Endothelial cell (in vitro differentiated cells): ENCODE measurements at regions not wholly inside any gene's neighbourhood (a gene's known extent, or its start where the extent isn't known, plus 50 kb on each side); places are given as distances from the start of the nearest gene placed in this dataset.

Source experiments
- DNase-seq: peaks from one replicate; pipeline ENCODE4 v3.0.0; 2021; ENCODE audit warnings: low spot score
- H3K27ac Mint-ChIP-seq: one replicate; pipeline ENCODE4 v1.8.0; 2021; ENCODE audit warnings: mixed read lengths, inconsistent platforms; ENCODE audit not compliant: unreplicated experiment
- H3K27me3 Mint-ChIP-seq: one replicate; pipeline ENCODE4 v1.8.0; 2021; ENCODE audit warnings: mild to moderate bottlenecking, moderate library complexity, mixed read lengths, inconsistent platforms; ENCODE audit not compliant: unreplicated experiment
- H3K36me3 Mint-ChIP-seq: one replicate; pipeline ENCODE4 v1.8.0; 2021; ENCODE audit warnings: mild to moderate bottlenecking, low read depth, mixed read lengths, inconsistent platforms; ENCODE audit not compliant: unreplicated experiment
- H3K4me1 Mint-ChIP-seq: one replicate; pipeline ENCODE4 v1.8.0; 2021; ENCODE audit warnings: mild to moderate bottlenecking, mixed read lengths, inconsistent platforms; ENCODE audit not compliant: unreplicated experiment
- H3K4me3 Mint-ChIP-seq: one replicate; pipeline ENCODE4 v1.8.0; 2021; ENCODE audit warnings: mild to moderate bottlenecking, mixed read lengths, inconsistent platforms; ENCODE audit not compliant: unreplicated experiment
- H3K9me3 Mint-ChIP-seq: one replicate; pipeline ENCODE4 v1.8.0; 2021; ENCODE audit warnings: mixed read lengths, inconsistent platforms; ENCODE audit not compliant: unreplicated experiment
- CTCF ChIP-seq: fragments of 200-600 bp; sonication (generic); IDR thresholded peaks from one replicate; pipeline ENCODE4 v1.5.0; 2021; ENCODE audit warnings: antibody characterized with exemption; ENCODE audit not compliant: unreplicated experiment

GRCh38 chr17:71500761-71501555, 619.9 kb upstream of the SOX9 start:
- TF ChIP-seq CTCF: no peak
- no peak overlapping the region for H3K4me3 Mint-ChIP-seq
- H3K27me3 Mint-ChIP-seq: no peaks in the 10 kb centered on the region
- no peak for DNase-seq
- no peak overlapping the region for H3K27ac Mint-ChIP-seq
- H3K4me1 Mint-ChIP-seq: no peaks in the 10 kb centered on the region
- no peaks in the 10 kb centered on the region for H3K36me3 Mint-ChIP-seq
- H3K9me3 Mint-ChIP-seq: no peaks in the 10 kb centered on the region

GRCh38 chr17:71501711-71502110, 619.1 kb upstream of the SOX9 start:
- Mint-ChIP-seq H3K27me3 (no peaks in the 10 kb centered on the region), H3K4me3 (no peak overlapping the region), H3K9me3 (no peaks in the 10 kb centered on the region), H3K36me3 (no peaks in the 10 kb centered on the region), H3K4me1 (no peaks in the 10 kb centered on the region), H3K27ac (no peak overlapping the region)
- DNase-seq: no peak
- no peak for TF ChIP-seq CTCF

- H3K27me3 Mint-ChIP-seq: no peaks in the 10 kb centered on the region
- no peaks in the 10 kb centered on the region for H3K36me3 Mint-ChIP-seq
- no peaks in the 10 kb centered on the region for H3K9me3 Mint-ChIP-seq
- no peak for TF ChIP-seq CTCF
- H3K4me3 Mint-ChIP-seq: no peak overlapping the region
- no peak overlapping the region for H3K27ac Mint-ChIP-seq
- DNase-seq: no peak
- H3K4me1 Mint-ChIP-seq: no peaks in the 10 kb centered on the region
These were observed 618.4 kb upstream of the SOX9 start for GRCh38 chr17:71502443-71502842.

GRCh38 chr17:71503710-71504465, 616.9 kb upstream of the SOX9 start:
- Mint-ChIP-seq H3K4me3 (no peak overlapping the region), H3K27ac (no peak overlapping the region), H3K36me3 (no peaks in the 10 kb centered on the region), H3K27me3 (no peaks in the 10 kb centered on the region), H3K9me3 (no peaks in the 10 kb centered on the region), H3K4me1 (no peaks in the 10 kb centered on the region)
- no peak for TF ChIP-seq CTCF
- DNase-seq: no peak

GRCh38 chr17:71505200-71505599, 615.6 kb upstream of the SOX9 start:
- Mint-ChIP-seq H3K27me3 (no peaks in the 10 kb centered on the region), H3K4me1 (no peaks in the 10 kb centered on the region), H3K27ac (no peak overlapping the region), H3K36me3 (no peaks in the 10 kb centered on the region), H3K9me3 (no peaks in the 10 kb centered on the region), H3K4me3 (no peak overlapping the region)
- DNase-seq: no peak
- no peak for TF ChIP-seq CTCF
